DND-41 (cell line): ENCODE measurements at regions not wholly inside any gene's neighbourhood (a gene's known extent, or its start where the extent isn't known, plus 50 kb on each side); places are given as distances from the start of the nearest gene placed in this dataset.

Experiments used
- ATAC-seq: fragments of 200-7000 bp; cut with Tn5 transposase; 3 replicates; pipeline ENCODE4 v1.9.1; 2021; ENCODE audit warnings: low read depth; ENCODE audit not compliant: insufficient read depth
- DNase-seq: peaks from one replicate; pipeline ENCODE4 v3.0.0-alpha.2; 2020
- H2AFZ ChIP-seq: 2 replicates; pipeline ENCODE4 v1.6.0; 2012; ENCODE audit warnings: low read depth, low read length
- H3K27ac ChIP-seq: 2 replicates; pipeline ENCODE4 v1.5.1; 2012; ENCODE audit warnings: low read length, inconsistent platforms
- H3K27me3 ChIP-seq: fragments of 200-600 bp; sonication (generic); 2 replicates; pipeline ENCODE4 v1.6.0; 2012; ENCODE audit warnings: low read length, mild to moderate bottlenecking, inconsistent platforms; ENCODE audit not compliant: insufficient read depth, poor library complexity
- H3K36me3 ChIP-seq: 2 replicates; pipeline ENCODE4 v1.5.1; 2012; ENCODE audit warnings: low read length, inconsistent platforms; ENCODE audit not compliant: insufficient read depth
- H3K4me1 ChIP-seq: 2 replicates; pipeline ENCODE4 v1.5.1; 2012; ENCODE audit warnings: mild to moderate bottlenecking, low read length; ENCODE audit not compliant: insufficient read depth
- H3K4me2 ChIP-seq: 2 replicates; pipeline ENCODE4 v1.6.0; 2012; ENCODE audit warnings: mild to moderate bottlenecking, moderate library complexity, low read length, inconsistent platforms; ENCODE audit not compliant: insufficient read depth
- H3K4me3 ChIP-seq, 2 experiments: fragments of 200-600 bp in 1 of 2; shearing (Covaris generic) in 1 of 2; 2 replicates each; pipeline ENCODE4 v1.5.1; 2012 to 2016; ENCODE audit warnings: inconsistent platforms in 2 of 2, low read length in 2 of 2, mild to moderate bottlenecking in 2 of 2, low read depth in 1 of 2, moderate library complexity in 1 of 2
- H3K79me2 ChIP-seq: 2 replicates; pipeline ENCODE4 v1.6.0; 2012; ENCODE audit warnings: low read length, inconsistent platforms; ENCODE audit not compliant: insufficient read depth
- H3K9ac ChIP-seq: 2 replicates; pipeline ENCODE4 v1.6.0; 2012; ENCODE audit warnings: low read depth, mild to moderate bottlenecking, inconsistent platforms, low read length, moderate library complexity
- H3K9me3 ChIP-seq: 2 replicates; pipeline ENCODE4 v1.5.1; 2012; ENCODE audit warnings: low read length, moderate library complexity, mild to moderate bottlenecking, inconsistent platforms; ENCODE audit not compliant: insufficient read depth, severe bottlenecking
- H4K20me1 ChIP-seq: 2 replicates; pipeline ENCODE4 v1.6.0; 2012; ENCODE audit warnings: low read length; ENCODE audit not compliant: insufficient read depth
- EZH2 ChIP-seq: IDR thresholded peaks from 3 replicates; pipeline ENCODE4 v1.6.1; 2012; ENCODE audit warnings: borderline replicate concordance, low read depth, mild to moderate bottlenecking, moderate library complexity, low read length, inconsistent platforms; ENCODE audit not compliant: severe bottlenecking
- TF ChIP-seq, protein P1 (sequence below): IDR thresholded peaks from 2 replicates; pipeline ENCODE4 v1.5.1; 2012; ENCODE audit warnings: borderline replicate concordance, low read length, moderate library complexity, mild to moderate bottlenecking; ENCODE audit not compliant: poor library complexity, severe bottlenecking; ENCODE audit errors: extremely low read depth

DNA sequence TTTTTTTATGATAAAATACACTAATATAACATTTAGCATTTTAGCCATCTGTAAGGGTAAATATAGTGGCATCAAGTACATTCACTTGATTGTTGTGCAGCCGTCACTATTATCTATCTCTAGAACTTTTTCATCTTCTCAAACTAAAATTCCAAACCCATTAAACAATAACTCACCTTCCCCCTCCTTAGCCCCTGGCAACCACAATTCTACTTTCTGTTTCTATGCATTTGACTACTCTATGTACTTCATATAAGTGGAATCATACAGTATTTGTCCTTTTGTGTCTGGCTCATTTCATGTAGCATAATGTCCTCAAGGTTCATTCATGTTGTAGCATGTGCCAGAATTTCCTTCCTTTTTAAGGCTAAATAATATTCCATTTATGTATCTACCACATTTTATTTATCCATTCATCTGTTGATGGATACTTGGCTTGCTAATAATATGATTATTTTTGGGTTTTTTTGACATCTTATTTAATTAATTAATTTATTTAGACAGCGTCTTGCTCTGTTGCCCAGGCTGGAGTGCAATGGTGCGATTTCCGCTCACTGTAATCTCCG, 69.6 kb upstream of the MACF1 start:
- DNase-seq (no peak), ATAC-seq (no peak)
- H3K27ac ChIP-seq, result no peak overlapping the region
- no peaks in the 10 kb centered on the region for H3K79me2 ChIP-seq
- TF ChIP-seq, protein P1, sequence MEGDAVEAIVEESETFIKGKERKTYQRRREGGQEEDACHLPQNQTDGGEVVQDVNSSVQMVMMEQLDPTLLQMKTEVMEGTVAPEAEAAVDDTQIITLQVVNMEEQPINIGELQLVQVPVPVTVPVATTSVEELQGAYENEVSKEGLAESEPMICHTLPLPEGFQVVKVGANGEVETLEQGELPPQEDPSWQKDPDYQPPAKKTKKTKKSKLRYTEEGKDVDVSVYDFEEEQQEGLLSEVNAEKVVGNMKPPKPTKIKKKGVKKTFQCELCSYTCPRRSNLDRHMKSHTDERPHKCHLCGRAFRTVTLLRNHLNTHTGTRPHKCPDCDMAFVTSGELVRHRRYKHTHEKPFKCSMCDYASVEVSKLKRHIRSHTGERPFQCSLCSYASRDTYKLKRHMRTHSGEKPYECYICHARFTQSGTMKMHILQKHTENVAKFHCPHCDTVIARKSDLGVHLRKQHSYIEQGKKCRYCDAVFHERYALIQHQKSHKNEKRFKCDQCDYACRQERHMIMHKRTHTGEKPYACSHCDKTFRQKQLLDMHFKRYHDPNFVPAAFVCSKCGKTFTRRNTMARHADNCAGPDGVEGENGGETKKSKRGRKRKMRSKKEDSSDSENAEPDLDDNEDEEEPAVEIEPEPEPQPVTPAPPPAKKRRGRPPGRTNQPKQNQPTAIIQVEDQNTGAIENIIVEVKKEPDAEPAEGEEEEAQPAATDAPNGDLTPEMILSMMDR, result no peak
- no peak for TF ChIP-seq EZH2
- H4K20me1 ChIP-seq, result peaks cover 4% of the 10 kb centered on the region; the same call in 1 of the 2 replicates
- H3K9me3 ChIP-seq, result no peaks in the 10 kb centered on the region
- no peak overlapping the region for H2AFZ ChIP-seq
- no peak overlapping the region for H3K9ac ChIP-seq
- H3K36me3 ChIP-seq, result no peaks in the 10 kb centered on the region
- no peaks in the 10 kb centered on the region for H3K27me3 ChIP-seq
- no peak overlapping the region for H3K4me2 ChIP-seq
- no peak overlapping the region for H3K4me3 ChIP-seq
- no peaks in the 10 kb centered on the region for H3K4me1 ChIP-seq

DNA sequence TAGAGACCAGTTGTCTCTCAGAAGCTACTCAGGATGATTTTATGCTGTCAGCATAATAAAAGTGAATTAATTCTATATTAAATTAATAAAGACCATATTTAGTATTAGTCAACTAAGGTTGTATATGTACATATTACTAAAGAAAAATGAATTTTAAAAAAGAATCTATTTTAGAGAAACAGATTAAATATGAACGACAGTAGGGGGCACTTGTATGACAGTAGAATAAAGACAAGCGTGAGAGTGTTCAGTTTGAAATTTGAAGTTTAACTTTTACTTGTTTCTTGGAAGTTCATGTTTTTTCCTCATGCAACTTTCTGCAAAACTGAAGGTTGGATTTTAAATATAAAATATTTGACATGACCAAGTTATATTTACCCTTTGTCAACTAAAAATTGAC, 67.9 kb upstream of the MACF1 start:
- H3K79me2 ChIP-seq, result no peaks in the 10 kb centered on the region
- no peak for DNase-seq
- no peak overlapping the region for H3K4me2 ChIP-seq
- H3K27ac ChIP-seq, result no peak overlapping the region
- no peak overlapping the region for H2AFZ ChIP-seq
- no peaks in the 10 kb centered on the region for H3K27me3 ChIP-seq
- no peak for ATAC-seq
- H3K9me3 ChIP-seq, result no peaks in the 10 kb centered on the region
- H3K9ac ChIP-seq, result no peak overlapping the region
- no peaks in the 10 kb centered on the region for H3K4me1 ChIP-seq
- TF ChIP-seq, protein P1, result no peak
- TF ChIP-seq EZH2, result no peak
- peaks cover 4% of the 10 kb centered on the region; the same call in 1 of the 2 replicates for H4K20me1 ChIP-seq
- no peak overlapping the region for H3K4me3 ChIP-seq
- no peaks in the 10 kb centered on the region for H3K36me3 ChIP-seq

DNA sequence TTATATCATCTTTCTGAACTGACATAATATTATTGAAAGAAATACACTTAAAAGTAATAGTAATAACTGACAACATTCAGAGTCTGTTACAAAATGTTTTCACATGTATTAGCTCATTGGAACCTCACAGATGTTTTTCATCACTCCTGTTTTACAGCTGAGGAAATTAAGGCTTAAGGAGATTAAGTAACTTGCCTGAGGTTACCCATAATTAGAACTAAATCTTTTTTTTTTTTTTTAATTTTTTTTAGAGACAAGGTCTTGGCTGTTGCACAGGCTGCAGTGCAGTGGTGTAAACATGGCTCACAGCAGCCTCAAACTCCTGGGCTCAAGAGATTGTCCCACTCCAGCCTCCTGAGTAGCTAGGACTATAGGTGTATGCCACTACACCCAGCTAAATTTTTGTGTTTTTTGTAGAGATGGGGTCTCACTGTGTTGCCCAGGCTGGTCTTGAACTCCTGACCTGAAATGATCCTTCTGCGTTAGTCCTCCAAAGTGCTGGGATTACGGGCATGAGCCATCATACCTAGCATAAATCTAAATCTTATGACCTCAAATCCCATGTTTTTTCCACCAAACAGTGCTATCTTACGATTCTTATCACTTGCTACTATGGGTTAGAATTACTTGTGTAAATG, 64.7 kb upstream of the MACF1 start:
- no peak overlapping the region for H3K9ac ChIP-seq
- no peak for ATAC-seq
- no peak overlapping the region for H3K27ac ChIP-seq
- H3K9me3 ChIP-seq, result no peaks in the 10 kb centered on the region
- H3K27me3 ChIP-seq, result no peaks in the 10 kb centered on the region
- H2AFZ ChIP-seq, result no peak overlapping the region
- H3K4me2 ChIP-seq, result no peak overlapping the region
- H3K79me2 ChIP-seq, result no peaks in the 10 kb centered on the region
- no peaks in the 10 kb centered on the region for H3K36me3 ChIP-seq
- TF ChIP-seq EZH2, result no peak
- TF ChIP-seq, protein P1, result no peak
- H3K4me3 ChIP-seq, result no peak overlapping the region
- peaks cover 7% of the 10 kb centered on the region; the same call in 1 of the 2 replicates for H4K20me1 ChIP-seq
- no peaks in the 10 kb centered on the region for H3K4me1 ChIP-seq
- no peak for DNase-seq
